CD4-positive, alpha-beta T cell (primary cell): ENCODE measurements at regions not wholly inside any gene's neighbourhood (a gene's known extent, or its start where the extent isn't known, plus 50 kb on each side); places are given as distances from the start of the nearest gene placed in this dataset.

ENCODE experiments used
- ATAC-seq: fragments of 200-7000 bp; cut with Tn5 transposase; one replicate; pipeline ENCODE4 v1.10.0; 2022; ENCODE audit warnings: mild to moderate bottlenecking; ENCODE audit not compliant: poor library complexity
- CTCF ChIA-PET: fragments of 350-600 bp; sonication (Branson Sonifier 250); formaldehyde crosslinking; loops from one replicate; lab custom pipeline; 2021; ENCODE audit warnings: antibody characterized with exemption, inconsistent platforms; lab: Charles Lee
- POLR2A ChIA-PET: fragments of 350-600 bp; sonication (Branson Sonifier 250); formaldehyde crosslinking; loops from one replicate; lab custom pipeline; 2021; ENCODE audit warnings: antibody characterized with exemption, inconsistent platforms; lab: Charles Lee
- DNase-seq, 14 experiments: peaks; one replicate each; pipeline ENCODE4 v3.0.0-alpha.2; 2013 to 2020; ENCODE audit warnings: mixed read lengths in 2 of 14
- H3K27ac ChIP-seq, 2 donors: one replicate each; pipeline versions ENCODE4 v1.5.1 to v1.7.0; 2013; ENCODE audit warnings: low read length in 2 of 2, low read depth in 1 of 2, mild to moderate bottlenecking in 1 of 2
- H3K27me3 ChIP-seq, 2 experiments: 1 replicate in 1 of 2; 2 replicates in 1 of 2; pipeline versions ENCODE4 v1.6.1 to v1.7.0; 2013; ENCODE audit warnings: low read length in 2 of 2, control low read depth in 1 of 2, mild to moderate bottlenecking in 1 of 2, moderate library complexity in 1 of 2; ENCODE audit not compliant: insufficient read depth in 2 of 2, control insufficient read depth in 1 of 2
- H3K36me3 ChIP-seq: one replicate; pipeline ENCODE4 v1.6.1; 2013; ENCODE audit warnings: low read length, control low read depth; ENCODE audit not compliant: insufficient read depth
- H3K4me1 ChIP-seq: one replicate; pipeline ENCODE4 v1.6.1; 2013; ENCODE audit warnings: low read length, control low read depth; ENCODE audit not compliant: insufficient read depth
- H3K4me3 ChIP-seq: one replicate; pipeline ENCODE4 v1.5.1; 2013; ENCODE audit warnings: mild to moderate bottlenecking, low read length, moderate library complexity
- H3K9me3 ChIP-seq, 2 experiments: 1 replicate in 1 of 2; 2 replicates in 1 of 2; pipeline versions ENCODE4 v1.6.1 to v1.7.0; 2013; ENCODE audit warnings: low read length in 2 of 2, mild to moderate bottlenecking in 2 of 2, control low read depth in 1 of 2, moderate library complexity in 1 of 2; ENCODE audit not compliant: control insufficient read depth in 1 of 2, insufficient read depth in 1 of 2
- H3K27ac Mint-ChIP-seq: one replicate; pipeline ENCODE4 v1.8.0; 2020; ENCODE audit warnings: mixed read lengths
- H3K27me3 Mint-ChIP-seq: one replicate; pipeline ENCODE4 v1.8.0; 2021; ENCODE audit warnings: mixed read lengths
- H3K36me3 Mint-ChIP-seq: one replicate; pipeline ENCODE4 v1.8.0; 2021; ENCODE audit warnings: low read depth, mixed read lengths
- H3K4me1 Mint-ChIP-seq: one replicate; pipeline ENCODE4 v1.8.0; 2021; ENCODE audit warnings: low read depth, mixed read lengths
- H3K4me3 Mint-ChIP-seq: one replicate; pipeline ENCODE4 v1.8.0; 2020; ENCODE audit warnings: mild to moderate bottlenecking, mixed read lengths
- H3K9me3 Mint-ChIP-seq: one replicate; pipeline ENCODE4 v1.8.0; 2020; ENCODE audit warnings: mixed read lengths
- intact Hi-C, 2 experiments: fragments of 100-400 bp; cut with DNase I in 1 of 2; cut with micrococcal nuclease in 1 of 2; formaldehyde crosslinking; loops; one replicate each; pipeline versions ENCODE4 v1.15.1 to v1.9.0; 2023 to 2025; cut with DNase I, micrococcal nuclease
- TF ChIP-seq, protein P1 (sequence below): fragments of 200-600 bp; IDR thresholded peaks from one replicate; pipeline ENCODE4 v1.8.0; 2022; ENCODE audit warnings: antibody characterized with exemption, mild to moderate bottlenecking

DNA sequence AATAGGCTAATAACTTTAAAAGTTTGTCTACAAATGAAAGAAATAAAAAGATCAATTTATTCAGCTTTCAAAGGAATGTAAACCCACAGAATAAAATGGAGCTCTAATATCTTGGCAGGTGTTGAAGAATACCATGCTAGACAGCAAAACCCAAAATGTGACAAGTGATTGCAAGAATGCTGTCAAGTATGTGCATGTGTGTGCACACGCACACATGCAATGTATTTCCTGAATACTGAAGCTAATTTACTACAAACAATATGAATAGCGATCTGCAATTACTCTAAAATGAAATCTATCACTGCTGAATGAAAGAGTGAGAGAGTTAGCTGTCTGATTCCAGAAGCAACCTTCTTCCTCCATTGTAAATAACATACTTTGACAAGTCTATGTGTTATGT lies 179.2 kb upstream of the HSF2 start:
- H3K36me3 Mint-ChIP-seq = no peaks in the 10 kb centered on the region
- no peak overlapping the region for H3K27ac Mint-ChIP-seq
- no peak overlapping the region for H3K4me3 ChIP-seq
- H3K4me1 Mint-ChIP-seq = no peaks in the 10 kb centered on the region
- intact Hi-C loops = no loop called here
- no peaks in the 10 kb centered on the region for H3K9me3 ChIP-seq
- H3K36me3 ChIP-seq = no peaks in the 10 kb centered on the region
- ATAC-seq (no peak), DNase-seq (no peak)
- H3K27me3 ChIP-seq = no peaks in the 10 kb centered on the region
- ChIA-PET POLR2A (no interaction called here), CTCF (no interaction called here)
- H3K4me1 ChIP-seq = no peaks in the 10 kb centered on the region
- peaks cover 5% of the 10 kb centered on the region for H3K27me3 Mint-ChIP-seq
- H3K27ac ChIP-seq = no peak overlapping the region
- TF ChIP-seq, protein P1, sequence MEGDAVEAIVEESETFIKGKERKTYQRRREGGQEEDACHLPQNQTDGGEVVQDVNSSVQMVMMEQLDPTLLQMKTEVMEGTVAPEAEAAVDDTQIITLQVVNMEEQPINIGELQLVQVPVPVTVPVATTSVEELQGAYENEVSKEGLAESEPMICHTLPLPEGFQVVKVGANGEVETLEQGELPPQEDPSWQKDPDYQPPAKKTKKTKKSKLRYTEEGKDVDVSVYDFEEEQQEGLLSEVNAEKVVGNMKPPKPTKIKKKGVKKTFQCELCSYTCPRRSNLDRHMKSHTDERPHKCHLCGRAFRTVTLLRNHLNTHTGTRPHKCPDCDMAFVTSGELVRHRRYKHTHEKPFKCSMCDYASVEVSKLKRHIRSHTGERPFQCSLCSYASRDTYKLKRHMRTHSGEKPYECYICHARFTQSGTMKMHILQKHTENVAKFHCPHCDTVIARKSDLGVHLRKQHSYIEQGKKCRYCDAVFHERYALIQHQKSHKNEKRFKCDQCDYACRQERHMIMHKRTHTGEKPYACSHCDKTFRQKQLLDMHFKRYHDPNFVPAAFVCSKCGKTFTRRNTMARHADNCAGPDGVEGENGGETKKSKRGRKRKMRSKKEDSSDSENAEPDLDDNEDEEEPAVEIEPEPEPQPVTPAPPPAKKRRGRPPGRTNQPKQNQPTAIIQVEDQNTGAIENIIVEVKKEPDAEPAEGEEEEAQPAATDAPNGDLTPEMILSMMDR = no peak
- H3K4me3 Mint-ChIP-seq = no peak overlapping the region
- H3K9me3 Mint-ChIP-seq = no peaks in the 10 kb centered on the region

DNA sequence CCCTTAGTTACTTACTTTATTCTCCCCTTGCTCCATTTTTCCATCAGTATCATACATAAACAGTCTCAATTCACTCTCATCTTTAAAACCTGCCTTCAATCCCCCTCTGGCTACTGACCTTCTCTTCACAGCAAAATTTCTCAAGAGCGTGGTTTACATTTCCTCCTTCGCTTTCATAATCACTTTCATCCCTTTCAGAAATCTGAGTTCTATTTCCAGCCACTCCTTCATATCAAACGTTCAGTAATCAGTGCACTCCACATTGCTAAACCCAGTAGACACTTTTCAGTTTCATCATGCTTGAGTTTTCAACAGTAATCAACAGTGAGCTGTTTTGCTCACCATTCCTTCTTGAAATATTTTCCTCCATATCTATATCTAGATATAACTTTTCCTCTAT lies 176.7 kb upstream of the HSF2 start:
- TF ChIP-seq, protein P1 = no peak
- H3K36me3 ChIP-seq = no peaks in the 10 kb centered on the region
- no peaks in the 10 kb centered on the region for H3K9me3 ChIP-seq
- DNase-seq (no peak), ATAC-seq (no peak)
- ChIA-PET POLR2A (no interaction called here), CTCF (no interaction called here)
- no peaks in the 10 kb centered on the region for H3K27me3 ChIP-seq
- no peaks in the 10 kb centered on the region for H3K4me1 ChIP-seq
- H3K27ac ChIP-seq = no peak overlapping the region
- H3K9me3 Mint-ChIP-seq = no peaks in the 10 kb centered on the region
- H3K36me3 Mint-ChIP-seq = no peaks in the 10 kb centered on the region
- no peak overlapping the region for H3K27ac Mint-ChIP-seq
- H3K4me3 Mint-ChIP-seq = no peak overlapping the region
- no peaks in the 10 kb centered on the region for H3K4me1 Mint-ChIP-seq
- H3K4me3 ChIP-seq = no peak overlapping the region
- H3K27me3 Mint-ChIP-seq = peaks cover 5% of the 10 kb centered on the region
- intact Hi-C loops = no loop called here

DNA sequence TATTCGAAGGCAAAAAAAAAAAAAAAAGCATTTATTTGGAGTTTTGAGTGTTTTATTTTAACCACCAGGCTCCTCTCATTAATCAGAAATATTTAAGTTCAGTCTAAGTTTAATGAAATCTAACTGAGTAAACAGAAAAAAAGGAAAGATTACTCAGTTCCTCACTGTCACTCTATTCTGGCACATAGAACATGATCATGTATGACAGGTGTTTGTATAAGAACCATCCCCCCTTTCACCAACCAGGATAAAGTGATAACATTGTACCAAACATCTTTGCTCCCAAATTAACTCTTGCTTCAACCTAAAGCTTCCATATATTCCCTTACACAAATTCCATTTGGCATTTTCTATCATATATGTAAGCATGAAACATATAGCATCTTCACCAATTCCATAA lies 176.2 kb upstream of the HSF2 start:
- CTCF ChIA-PET = no interaction called here
- Mint-ChIP-seq H3K4me3 (no peak overlapping the region), H3K4me1 (no peaks in the 10 kb centered on the region), H3K27ac (no peak overlapping the region), H3K36me3 (no peaks in the 10 kb centered on the region), H3K9me3 (no peaks in the 10 kb centered on the region), H3K27me3 (peaks cover 5% of the 10 kb centered on the region)
- ATAC-seq = no peak
- no peaks in the 10 kb centered on the region for H3K9me3 ChIP-seq
- POLR2A ChIA-PET = no interaction called here
- H3K4me1 ChIP-seq = no peaks in the 10 kb centered on the region
- H3K4me3 ChIP-seq = no peak overlapping the region
- DNase-seq = no peak
- TF ChIP-seq, protein P1 = no peak
- H3K36me3 ChIP-seq = no peaks in the 10 kb centered on the region
- no peaks in the 10 kb centered on the region for H3K27me3 ChIP-seq
- no peak overlapping the region for H3K27ac ChIP-seq
- intact Hi-C loops = no loop called here
